GM21515 (cell line): ENCODE measurements at regions not wholly inside any gene's neighbourhood (a gene's known extent, or its start where the extent isn't known, plus 50 kb on each side); places are given as distances from the start of the nearest gene placed in this dataset.

Source experiments
- ATAC-seq: cut with Tn5 transposase; IDR thresholded peaks from one replicate; pipeline ENCODE4 v1.9.1; 2021; ENCODE audit not compliant: unreplicated experiment

DNA sequence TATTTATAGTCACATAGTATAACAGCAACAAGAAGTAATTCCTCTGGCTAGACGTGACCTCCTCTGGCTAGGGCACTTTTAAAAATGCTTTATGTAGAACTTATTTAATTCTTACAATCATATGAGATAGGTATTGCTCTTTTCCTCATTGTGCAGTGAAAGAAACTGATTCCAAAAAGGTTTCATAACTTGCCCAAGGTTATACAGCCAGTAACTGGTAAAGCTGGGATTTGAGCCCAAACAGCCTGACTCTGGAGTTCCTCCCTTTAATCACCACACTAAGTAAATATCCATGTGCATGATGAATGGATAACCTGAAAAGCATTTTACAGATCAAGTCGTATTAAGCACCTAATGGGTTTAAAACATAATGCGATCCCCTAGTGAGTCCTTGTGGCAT, 214.6 kb downstream of the PRL start:
- no peak for ATAC-seq

GRCh38 chr6:22083119-22083518, 213.7 kb downstream of the PRL start:
- ATAC-seq = no peak

GRCh38 chr6:22087960-22088706, 208.7 kb downstream of the PRL start:
- ATAC-seq = no peak

DNA sequence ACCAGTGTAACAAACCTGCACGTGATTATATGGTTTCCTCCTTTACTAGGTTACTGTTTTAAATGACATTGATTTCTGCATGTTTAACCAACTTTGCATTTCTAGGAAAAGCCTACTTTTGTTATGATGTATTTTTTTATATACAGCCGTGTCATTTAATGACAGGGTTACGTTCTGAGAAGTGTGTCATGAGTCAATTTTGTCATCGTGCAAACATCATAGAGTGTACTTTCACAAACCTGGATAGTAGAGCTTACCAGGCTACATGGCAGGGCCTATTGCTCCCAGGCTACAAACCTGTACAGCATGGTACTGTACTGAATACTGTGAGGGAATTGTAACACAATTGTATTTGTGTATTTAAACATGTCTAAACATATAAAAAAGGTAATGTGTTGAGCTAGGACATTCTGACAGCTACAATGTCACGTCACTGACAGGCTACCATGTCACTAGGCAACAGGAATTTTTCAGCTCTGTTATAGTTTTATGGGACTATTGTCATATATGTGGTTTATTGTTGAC, 205.3 kb downstream of the PRL start:
- no peak for ATAC-seq

- no peak for ATAC-seq
Measured at GRCh38 chr6:22095836-22096235, 201.0 kb downstream of the PRL start.

DNA sequence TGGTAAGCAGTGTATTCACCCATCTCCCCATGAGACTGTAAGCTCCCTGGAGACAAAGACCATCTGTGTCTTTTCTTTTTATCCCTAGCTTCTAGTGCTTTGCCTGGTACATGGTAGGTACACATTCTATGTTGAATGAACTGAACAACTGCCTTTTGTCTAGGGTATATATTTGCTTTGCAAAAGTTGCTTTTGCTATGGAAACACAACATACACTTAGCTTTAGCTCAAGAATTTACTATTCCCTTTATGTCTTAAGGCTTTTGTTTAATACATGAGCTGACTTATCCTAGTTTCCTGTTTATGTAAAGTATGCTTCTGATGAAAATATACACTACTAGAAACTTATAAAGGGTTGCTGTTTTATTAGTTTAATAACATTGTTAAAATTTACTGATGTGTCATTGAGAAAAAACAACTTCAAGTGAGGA, 198.2 kb downstream of the PRL start:
- ATAC-seq = no peak

DNA sequence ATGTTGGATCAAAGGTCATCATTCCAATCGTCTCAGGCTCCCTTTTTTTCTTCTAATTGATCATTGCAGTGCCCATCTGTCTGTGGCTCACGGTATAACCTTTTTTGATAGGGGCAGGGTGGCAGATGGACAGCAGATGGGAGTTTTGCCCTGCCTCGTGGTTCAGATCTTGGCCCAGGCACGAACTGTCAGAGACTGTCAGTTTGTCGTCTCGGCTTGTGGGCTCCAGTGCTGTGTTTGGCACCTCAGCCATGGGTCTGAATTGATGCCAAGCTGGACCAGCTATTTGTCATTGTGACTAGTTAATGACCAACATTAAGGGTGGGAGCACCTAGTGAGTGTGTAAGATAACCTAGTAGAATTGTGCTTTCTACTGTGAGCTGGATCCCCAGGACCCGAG, 197.6 kb downstream of the PRL start:
- no peak for ATAC-seq

DNA sequence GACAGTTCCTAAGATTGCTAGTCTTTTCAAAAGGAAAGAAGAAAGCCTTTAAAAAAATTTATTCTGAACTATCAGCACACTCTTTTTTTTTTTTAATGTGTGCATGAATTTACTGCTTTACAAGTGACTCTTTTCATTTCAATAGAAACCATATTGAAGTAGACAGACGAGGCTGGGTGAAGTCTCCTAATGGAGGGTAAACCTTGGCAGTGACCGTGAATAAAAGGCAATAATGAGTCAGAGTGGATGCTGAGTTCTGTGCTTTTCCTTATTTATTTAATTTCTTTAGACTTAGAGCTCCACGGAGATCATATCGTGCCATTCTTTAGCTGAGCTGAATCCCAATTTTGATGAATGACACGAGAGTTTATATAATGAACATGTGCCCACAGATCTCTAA, 196.9 kb downstream of the PRL start:
- ATAC-seq = no peak

DNA sequence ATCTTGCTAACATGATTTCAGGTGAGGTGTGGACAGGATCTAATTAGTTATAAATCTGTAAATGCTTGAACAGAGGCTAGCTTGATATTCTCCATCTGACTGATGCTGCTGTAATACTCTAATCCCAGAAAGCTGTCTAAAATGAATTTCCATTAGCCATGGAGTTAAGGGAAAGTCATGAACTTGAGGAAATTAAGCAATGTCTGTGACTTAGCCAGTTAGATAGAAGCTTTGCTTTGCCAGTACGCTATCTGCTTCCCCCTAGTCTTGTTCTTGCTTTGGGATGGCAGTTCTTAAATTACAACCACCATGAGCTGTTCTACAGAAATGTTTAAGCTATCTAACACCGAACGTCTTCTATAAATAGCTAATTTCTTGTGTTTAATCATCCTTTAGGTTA, 195.7 kb downstream of the PRL start:
- ATAC-seq = no peak

GRCh38 chr6:22102671-22103070, 194.2 kb downstream of the PRL start:
- ATAC-seq = peak; percentile 74

DNA sequence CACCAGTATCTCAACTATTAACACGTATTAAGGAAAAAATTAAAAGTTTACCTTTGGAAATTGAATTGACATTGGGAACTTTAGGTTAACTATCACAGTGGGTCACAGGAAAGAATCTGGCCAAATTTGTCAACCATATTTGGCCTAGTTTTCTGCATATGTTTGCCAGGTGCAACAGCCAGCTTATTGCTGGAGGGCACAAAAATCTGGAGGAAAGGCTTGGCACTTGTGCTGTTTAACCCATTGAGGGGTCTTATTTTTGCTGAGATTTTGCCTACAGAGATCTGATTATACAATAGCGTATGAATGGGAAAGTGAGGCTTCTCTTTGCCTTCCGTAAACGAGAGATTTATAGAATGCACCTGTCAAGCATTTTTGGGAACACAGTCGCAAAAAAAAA, 190.4 kb downstream of the PRL start:
- no peak for ATAC-seq

DNA sequence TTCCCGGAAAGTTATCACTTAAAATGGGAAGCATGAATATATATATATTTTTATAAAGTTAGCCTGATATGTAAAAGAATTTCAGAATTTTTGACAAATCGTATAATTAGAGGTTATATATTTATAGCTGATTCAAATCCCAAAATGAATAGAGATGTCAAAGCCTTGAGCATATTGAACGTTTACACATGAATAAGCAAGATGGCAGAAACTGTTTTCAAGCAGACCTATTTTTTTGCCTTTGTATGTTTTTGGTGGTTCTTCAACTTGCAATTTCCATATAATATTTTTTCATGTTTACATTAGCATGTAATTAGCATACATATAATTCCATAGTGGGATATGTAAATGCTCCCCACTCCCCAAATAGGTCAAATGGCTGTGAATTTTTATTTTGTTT, 189.9 kb downstream of the PRL start:
- ATAC-seq = no peak

DNA sequence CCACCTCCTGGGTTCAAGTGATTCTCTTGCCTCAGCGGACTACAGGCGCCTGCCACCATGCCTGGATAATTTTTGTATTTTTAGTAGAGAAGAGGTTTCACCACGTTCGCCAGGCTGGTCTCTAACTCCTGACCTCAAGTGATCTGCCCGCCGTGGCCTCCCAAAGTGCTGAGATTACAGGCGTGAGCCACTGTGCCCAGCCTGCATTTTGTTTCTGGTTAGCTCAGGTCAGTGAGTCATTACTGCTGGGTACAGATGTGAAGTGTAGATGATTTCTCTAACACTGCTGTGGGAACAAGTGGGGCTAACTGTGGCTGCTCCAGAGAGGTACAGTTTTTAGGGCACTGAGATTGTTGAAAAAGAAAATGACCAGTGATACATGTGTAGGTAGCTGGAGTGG, 188.6 kb downstream of the PRL start:
- ATAC-seq = no peak

DNA sequence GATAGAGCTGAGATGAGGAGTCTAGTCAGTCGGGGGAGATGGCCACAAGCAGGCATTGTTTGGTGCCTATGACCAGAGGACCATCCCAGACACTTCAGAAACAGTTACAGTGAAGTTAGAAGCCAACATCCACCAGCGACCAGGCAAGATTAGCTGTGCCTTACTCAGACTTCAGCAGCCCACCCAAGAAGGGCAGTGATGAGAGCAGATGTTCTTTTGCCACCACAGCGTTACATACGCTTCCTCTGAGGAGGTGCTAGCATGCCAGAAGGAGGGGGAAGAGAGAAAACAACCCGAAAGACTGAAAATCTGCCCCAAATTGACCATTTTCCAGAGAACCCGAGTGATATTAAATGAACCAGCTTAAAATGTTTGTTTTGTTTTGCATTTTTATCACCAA, 186.8 kb downstream of the PRL start:
- ATAC-seq = no peak

GRCh38 chr6:22112461-22112860, 184.4 kb downstream of the PRL start:
- ATAC-seq = no peak

- ATAC-seq = no peak
Measured at GRCh38 chr6:22113026-22113766, 183.6 kb downstream of the PRL start.

GRCh38 chr6:22115559-22115958, 181.3 kb downstream of the PRL start:
- no peak for ATAC-seq

DNA sequence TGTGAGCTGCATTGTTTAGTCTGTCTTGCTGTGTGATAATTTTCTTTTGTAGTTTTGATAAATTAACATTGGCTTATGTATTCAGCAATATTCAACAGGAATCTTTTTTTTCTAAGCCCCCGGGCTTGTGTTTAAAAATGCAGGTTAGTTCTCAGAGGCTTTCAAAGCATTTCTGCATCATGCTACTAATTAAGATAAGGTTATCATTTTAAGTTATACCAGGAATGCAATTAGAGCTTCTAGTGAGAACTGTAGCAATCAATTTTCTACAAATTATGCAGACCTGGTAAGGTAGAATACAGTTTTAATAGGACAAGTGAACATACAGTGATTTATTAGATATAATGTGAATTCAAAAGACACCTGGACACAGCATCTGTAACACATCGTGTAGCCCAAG, 179.2 kb downstream of the PRL start:
- ATAC-seq = no peak

DNA sequence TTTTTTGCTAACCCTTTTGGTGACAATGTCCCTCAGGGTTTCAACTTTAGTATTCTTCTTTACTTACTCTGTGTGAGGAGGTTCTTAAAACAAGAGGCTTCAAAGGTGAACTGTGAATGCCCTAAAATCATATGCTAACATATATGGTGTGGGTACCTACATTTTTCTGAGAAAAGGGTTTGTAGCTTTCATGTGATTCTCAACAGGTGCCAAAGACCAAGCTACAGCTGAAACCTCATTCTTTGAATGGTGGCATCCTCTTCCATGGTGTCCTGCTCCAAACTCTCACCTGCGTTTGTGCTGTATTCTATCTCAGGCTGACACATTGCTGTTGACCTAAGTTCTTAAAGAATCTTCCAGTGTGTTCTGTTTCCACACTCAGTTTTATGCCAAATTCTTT, 177.3 kb downstream of the PRL start:
- ATAC-seq = no peak

DNA sequence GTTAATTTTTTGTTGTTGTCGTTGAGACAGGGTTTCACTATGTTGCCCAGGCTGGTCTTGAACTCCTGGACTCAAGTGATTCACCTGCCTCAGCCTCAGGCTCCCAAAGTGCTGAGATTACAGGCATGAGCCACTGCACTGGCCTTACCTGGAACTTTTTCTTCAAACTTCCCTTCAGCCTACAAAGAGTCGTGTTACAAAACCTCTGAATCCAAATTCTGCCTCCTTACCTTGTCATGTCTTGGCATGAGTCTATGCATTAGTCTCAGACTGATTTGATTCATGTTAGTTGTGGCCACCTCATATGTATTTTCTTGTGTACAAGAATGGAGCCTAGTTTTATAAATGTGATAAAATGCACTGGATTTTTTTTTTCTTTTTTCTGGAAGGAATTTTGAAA, 172.1 kb downstream of the PRL start:
- ATAC-seq = no peak

DNA sequence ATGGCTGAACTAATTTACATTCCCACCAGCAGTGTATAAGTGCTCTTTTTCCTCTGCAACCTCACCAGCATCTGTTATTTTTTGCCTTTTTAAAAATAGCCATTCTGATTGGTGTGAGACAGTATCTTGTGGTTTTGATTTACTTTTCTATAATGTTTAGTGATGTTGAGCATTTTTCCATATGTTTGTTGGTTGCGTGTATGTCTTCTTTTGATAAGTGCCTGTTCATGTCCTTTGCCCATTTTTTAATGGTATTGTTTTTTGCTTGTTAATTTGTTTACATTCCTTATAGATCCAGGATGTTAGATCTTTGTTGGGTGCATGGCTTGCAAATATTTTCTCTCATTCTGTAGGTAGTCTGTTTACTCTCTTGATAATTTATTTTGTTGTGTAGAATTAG, 169.9 kb downstream of the PRL start:
- ATAC-seq = no peak

GRCh38 chr6:22129751-22130150, 167.1 kb downstream of the PRL start:
- no peak for ATAC-seq
